ENCODE measurements at regions not wholly inside any gene's neighbourhood (a gene's known extent, or its start where the extent isn't known, plus 50 kb on each side); places are given as distances from the start of the nearest gene placed in this dataset.

- no peak for ATAC-seq
- TF ChIP-seq ARNTL (CRISPR knock-in tag; IDR thresholded peaks at IDR 0.05; ENCODE audit: borderline replicate concordance, low read depth): no peak
- TF ChIP-seq ZNF70 (CRISPR knock-in tag; IDR thresholded peaks at IDR 0.05): no peak
- TF ChIP-seq TCF4 (CRISPR knock-in tag; IDR thresholded peaks at IDR 0.05; ENCODE audit: borderline replicate concordance): no peak
- no peak for TF ChIP-seq TOX (CRISPR knock-in tag; IDR thresholded peaks at IDR 0.05; ENCODE audit: borderline replicate concordance)
- no peak for TF ChIP-seq ESRRG (CRISPR knock-in tag; IDR thresholded peaks at IDR 0.05)
- no peak for TF ChIP-seq PATZ1 (CRISPR knock-in tag; IDR thresholded peaks at IDR 0.05; ENCODE audit: borderline replicate concordance)
- TF ChIP-seq PPARA (CRISPR knock-in tag; IDR thresholded peaks at IDR 0.05; ENCODE audit: borderline replicate concordance): no peak
- TF ChIP-seq ZFP3 (CRISPR knock-in tag; IDR thresholded peaks at IDR 0.05): no peak
- TF ChIP-seq OSR1 (CRISPR knock-in tag; IDR thresholded peaks at IDR 0.05): no peak
- no peak for TF ChIP-seq RARB (CRISPR knock-in tag; IDR thresholded peaks at IDR 0.05)
- TF ChIP-seq GLIS3 (CRISPR knock-in tag; IDR thresholded peaks at IDR 0.05): no peak
- TF ChIP-seq CSRNP3 (CRISPR knock-in tag; IDR thresholded peaks at IDR 0.05): no peak
- no peak for TF ChIP-seq SNAI2 (CRISPR knock-in tag; IDR thresholded peaks at IDR 0.05)
- no peak for TF ChIP-seq ZNF8 (CRISPR knock-in tag; IDR thresholded peaks at IDR 0.05)
- no peak for TF ChIP-seq ZNF565 (CRISPR knock-in tag; conservative IDR thresholded peaks at IDR 0.05; ENCODE audit: low read depth)
- no peak for TF ChIP-seq BACH2 (CRISPR knock-in tag; IDR thresholded peaks at IDR 0.05; ENCODE audit: borderline replicate concordance)
- no peak for TF ChIP-seq ISL1 (CRISPR knock-in tag; IDR thresholded peaks at IDR 0.05)
- TF ChIP-seq CREB5 (CRISPR knock-in tag; IDR thresholded peaks at IDR 0.05; ENCODE audit: low read depth): no peak
- TF ChIP-seq POU6F1 (CRISPR knock-in tag; IDR thresholded peaks at IDR 0.05; ENCODE audit: borderline replicate concordance, low read depth): no peak
- TF ChIP-seq, protein P1, sequence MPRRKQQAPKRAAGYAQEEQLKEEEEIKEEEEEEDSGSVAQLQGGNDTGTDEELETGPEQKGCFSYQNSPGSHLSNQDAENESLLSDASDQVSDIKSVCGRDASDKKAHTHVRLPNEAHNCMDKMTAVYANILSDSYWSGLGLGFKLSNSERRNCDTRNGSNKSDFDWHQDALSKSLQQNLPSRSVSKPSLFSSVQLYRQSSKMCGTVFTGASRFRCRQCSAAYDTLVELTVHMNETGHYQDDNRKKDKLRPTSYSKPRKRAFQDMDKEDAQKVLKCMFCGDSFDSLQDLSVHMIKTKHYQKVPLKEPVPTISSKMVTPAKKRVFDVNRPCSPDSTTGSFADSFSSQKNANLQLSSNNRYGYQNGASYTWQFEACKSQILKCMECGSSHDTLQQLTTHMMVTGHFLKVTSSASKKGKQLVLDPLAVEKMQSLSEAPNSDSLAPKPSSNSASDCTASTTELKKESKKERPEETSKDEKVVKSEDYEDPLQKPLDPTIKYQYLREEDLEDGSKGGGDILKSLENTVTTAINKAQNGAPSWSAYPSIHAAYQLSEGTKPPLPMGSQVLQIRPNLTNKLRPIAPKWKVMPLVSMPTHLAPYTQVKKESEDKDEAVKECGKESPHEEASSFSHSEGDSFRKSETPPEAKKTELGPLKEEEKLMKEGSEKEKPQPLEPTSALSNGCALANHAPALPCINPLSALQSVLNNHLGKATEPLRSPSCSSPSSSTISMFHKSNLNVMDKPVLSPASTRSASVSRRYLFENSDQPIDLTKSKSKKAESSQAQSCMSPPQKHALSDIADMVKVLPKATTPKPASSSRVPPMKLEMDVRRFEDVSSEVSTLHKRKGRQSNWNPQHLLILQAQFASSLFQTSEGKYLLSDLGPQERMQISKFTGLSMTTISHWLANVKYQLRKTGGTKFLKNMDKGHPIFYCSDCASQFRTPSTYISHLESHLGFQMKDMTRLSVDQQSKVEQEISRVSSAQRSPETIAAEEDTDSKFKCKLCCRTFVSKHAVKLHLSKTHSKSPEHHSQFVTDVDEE (CRISPR knock-in tag; IDR thresholded peaks at IDR 0.05): no peak
Observed at GRCh38 chr20:11861479-11861878, 56.2 kb upstream of the BTBD3 start.

- ATAC-seq: no peak
- TF ChIP-seq ESRRG (CRISPR knock-in tag; IDR thresholded peaks at IDR 0.05): no peak
- no peak for TF ChIP-seq CREB5 (CRISPR knock-in tag; IDR thresholded peaks at IDR 0.05; ENCODE audit: low read depth)
- no peak for TF ChIP-seq PATZ1 (CRISPR knock-in tag; IDR thresholded peaks at IDR 0.05; ENCODE audit: borderline replicate concordance)
- no peak for TF ChIP-seq TOX (CRISPR knock-in tag; IDR thresholded peaks at IDR 0.05; ENCODE audit: borderline replicate concordance)
- TF ChIP-seq ZFP3 (CRISPR knock-in tag; IDR thresholded peaks at IDR 0.05): no peak
- TF ChIP-seq PPARA (CRISPR knock-in tag; IDR thresholded peaks at IDR 0.05; ENCODE audit: borderline replicate concordance): no peak
- no peak for TF ChIP-seq SNAI2 (CRISPR knock-in tag; IDR thresholded peaks at IDR 0.05)
- no peak for TF ChIP-seq TCF4 (CRISPR knock-in tag; IDR thresholded peaks at IDR 0.05; ENCODE audit: borderline replicate concordance)
- TF ChIP-seq CSRNP3 (CRISPR knock-in tag; IDR thresholded peaks at IDR 0.05): no peak
- no peak for TF ChIP-seq RARB (CRISPR knock-in tag; IDR thresholded peaks at IDR 0.05)
- TF ChIP-seq ZC3H10 (CRISPR knock-in tag; IDR thresholded peaks at IDR 0.05): no peak
- TF ChIP-seq ARNTL (CRISPR knock-in tag; IDR thresholded peaks at IDR 0.05; ENCODE audit: borderline replicate concordance, low read depth): no peak
Observed at GRCh38 chr20:11867291-11867919, 50.3 kb upstream of the BTBD3 start.
